H1 (cell line): ENCODE measurements at regions not wholly inside any gene's neighbourhood (a gene's known extent, or its start where the extent isn't known, plus 50 kb on each side); places are given as distances from the start of the nearest gene placed in this dataset.

Source experiments
- CTCF ChIA-PET: fragments of 300-600 bp; sonication (Branson Sonifier 250); formaldehyde crosslinking; loops from one replicate; lab custom pipeline; 2021; ENCODE audit not compliant: partially characterized antibody; lab: Charles Lee
- POLR2A ChIA-PET: fragments of 300-600 bp; sonication (Branson Sonifier 250); formaldehyde crosslinking; loops from one replicate; lab custom pipeline; 2021; ENCODE audit warnings: inconsistent platforms; ENCODE audit not compliant: partially characterized antibody; lab: Charles Lee
- DNase-seq, 2 experiments: peaks; one replicate each; pipeline versions ENCODE4 v3.0.0 to v3.0.0-alpha.2; 2010 to 2022; ENCODE audit warnings: low spot score in 2 of 2, low read depth in 1 of 2, mixed read lengths in 1 of 2
- FAIRE-seq: peaks from 2 replicates; lab custom pipeline; 2011; peaks lifted over from hg19 to GRCh38; lab: Jason Lieb, UNC
- H2AFZ ChIP-seq: 2 replicates; pipeline ENCODE4 v1.8.1; 2012; ENCODE audit warnings: low read length, inconsistent platforms
- H2AK5ac ChIP-seq: 2 replicates; pipeline ENCODE4 v1.6.1; 2013; ENCODE audit warnings: low read depth, low read length
- H2BK120ac ChIP-seq: replicated peaks from 2 replicates; pipeline ENCODE3; 2013; ENCODE audit warnings: low read depth, low read length, inconsistent platforms
- H2BK12ac ChIP-seq: 2 replicates; pipeline ENCODE4 v1.6.1; 2013; ENCODE audit warnings: low read depth, low read length
- H2BK15ac ChIP-seq: 2 replicates; pipeline ENCODE4 v1.6.1; 2013; ENCODE audit warnings: low read length
- H2BK20ac ChIP-seq: 2 replicates; pipeline ENCODE4 v1.6.1; 2013; ENCODE audit warnings: low read length
- H2BK5ac ChIP-seq: 2 replicates; pipeline ENCODE4 v1.6.1; 2013; ENCODE audit warnings: low read depth, low read length
- H3K14ac ChIP-seq: 2 replicates; pipeline ENCODE4 v1.6.1; 2013; ENCODE audit warnings: inconsistent platforms; ENCODE audit not compliant: insufficient read length
- H3K18ac ChIP-seq: 2 replicates; pipeline ENCODE4 v1.6.1; 2013; ENCODE audit warnings: low read length; ENCODE audit errors: extremely low read depth
- H3K23ac ChIP-seq: 2 replicates; pipeline ENCODE4 v1.6.1; 2013; ENCODE audit warnings: inconsistent platforms; ENCODE audit not compliant: insufficient read length
- H3K23me2 ChIP-seq: 2 replicates; pipeline ENCODE4 v1.6.1; 2013; ENCODE audit warnings: low read depth, low read length
- H3K27ac ChIP-seq: 2 replicates; pipeline ENCODE4 v1.6.1; 2011; ENCODE audit warnings: low read depth, low read length, inconsistent platforms
- H3K27me3 ChIP-seq, 4 experiments: replicated peaks in 1 of 4; 1 replicate in 1 of 4; 2 replicates in 3 of 4; pipeline versions ENCODE4 v1.6.1 to v1.8.1; 2011 to 2013; ENCODE audit warnings: low read length in 3 of 4, mild to moderate bottlenecking in 3 of 4, inconsistent platforms in 2 of 4, mixed read lengths in 2 of 4, moderate library complexity in 1 of 4; ENCODE audit not compliant: control insufficient read depth in 3 of 4, insufficient read depth in 3 of 4; ENCODE audit errors: extremely low read depth in 1 of 4
- H3K36me3 ChIP-seq, 4 experiments: 2 replicates each; pipeline versions ENCODE4 v1.6.1 to v1.8.1; 2011 to 2013; ENCODE audit warnings: mild to moderate bottlenecking in 4 of 4, low read length in 3 of 4, moderate library complexity in 2 of 4, control low read depth in 1 of 4, inconsistent platforms in 1 of 4; ENCODE audit not compliant: insufficient read depth in 4 of 4, control insufficient read depth in 2 of 4
- H3K4ac ChIP-seq: replicated peaks from 2 replicates; pipeline ENCODE3; 2013; ENCODE audit warnings: low read length, low read depth, mixed read lengths, inconsistent platforms; ENCODE audit not compliant: insufficient read length
- H3K4me1 ChIP-seq, 4 experiments: replicated peaks in 1 of 4; 1 replicate in 1 of 4; 2 replicates in 3 of 4; pipeline versions ENCODE4 v1.6.1 to v1.8.1; 2011 to 2013; ENCODE audit warnings: low read length in 3 of 4, inconsistent platforms in 2 of 4, mixed read lengths in 1 of 4; ENCODE audit not compliant: insufficient read depth in 4 of 4, control insufficient read depth in 3 of 4
- H3K4me2 ChIP-seq, 2 experiments: 2 replicates each; pipeline versions ENCODE4 v1.6.1 to v1.8.1; 2011 to 2013; ENCODE audit warnings: low read depth in 2 of 2, low read length in 2 of 2, control low read depth in 1 of 2, inconsistent platforms in 1 of 2, mild to moderate bottlenecking in 1 of 2; ENCODE audit not compliant: insufficient read depth in 1 of 2
- H3K4me3 ChIP-seq, 4 experiments: fragments of 200-600, 300-600 bp in 1 of 4; sonication (generic), shearing (Covaris generic), sonication (Bioruptor Twin) in 1 of 4; 2 replicates each; pipeline versions ENCODE4 v1.5.1 to v1.8.1; 2011 to 2016; ENCODE audit warnings: low read length in 4 of 4, low read depth in 3 of 4, control low read depth in 2 of 4, inconsistent platforms in 2 of 4, mild to moderate bottlenecking in 2 of 4, mixed read lengths in 1 of 4, moderate library complexity in 1 of 4; ENCODE audit not compliant: insufficient read depth in 2 of 4; ENCODE audit errors: extremely low read depth in 1 of 4
- H3K56ac ChIP-seq: replicated peaks from 2 replicates; pipeline ENCODE3; 2013; ENCODE audit warnings: low read depth, mild to moderate bottlenecking, mixed read lengths, low read length, inconsistent platforms; ENCODE audit not compliant: insufficient read length
- H3K79me1 ChIP-seq: 2 replicates; pipeline ENCODE4 v1.6.1; 2013; ENCODE audit warnings: low read depth, low read length, control low read depth
- H3K79me2 ChIP-seq, 2 experiments: 2 replicates each; pipeline versions ENCODE4 v1.6.1 to v1.8.1; 2012 to 2013; ENCODE audit warnings: low read length in 2 of 2, mild to moderate bottlenecking in 2 of 2, inconsistent platforms in 1 of 2; ENCODE audit not compliant: insufficient read depth in 2 of 2, control insufficient read depth in 1 of 2
- H3K9ac ChIP-seq, 4 experiments: replicated peaks in 1 of 4; 1 replicate in 1 of 4; 2 replicates in 3 of 4; pipeline versions ENCODE4 v1.6.1 to v1.8.1; 2011 to 2013; ENCODE audit warnings: low read depth in 3 of 4, low read length in 3 of 4, control low read depth in 2 of 4, mild to moderate bottlenecking in 2 of 4, moderate library complexity in 2 of 4, inconsistent platforms in 1 of 4; ENCODE audit errors: extremely low read depth in 1 of 4
- H3K9me3 ChIP-seq, 2 experiments: 2 replicates each; pipeline versions ENCODE4 v1.6.1 to v1.8.1; 2012 to 2013; ENCODE audit warnings: mild to moderate bottlenecking in 2 of 2, moderate library complexity in 2 of 2, control low read depth in 1 of 2, inconsistent platforms in 1 of 2, low read depth in 1 of 2, low read length in 1 of 2, mixed read lengths in 1 of 2; ENCODE audit not compliant: insufficient read depth in 2 of 2
- H4K20me1 ChIP-seq, 2 experiments: replicated peaks in 1 of 2; 2 replicates each; pipeline versions ENCODE3 to v1.8.1; 2011 to 2013; ENCODE audit warnings: inconsistent platforms in 2 of 2, low read length in 2 of 2, mild to moderate bottlenecking in 1 of 2; ENCODE audit not compliant: insufficient read depth in 2 of 2, control insufficient read depth in 1 of 2
- H4K5ac ChIP-seq: 2 replicates; pipeline ENCODE4 v1.6.1; 2013; ENCODE audit warnings: low read length, low read depth, mixed read lengths, inconsistent platforms; ENCODE audit not compliant: insufficient read length
- H4K8ac ChIP-seq: 2 replicates; pipeline ENCODE4 v1.8.0; 2013; ENCODE audit warnings: mild to moderate bottlenecking, moderate library complexity, low read length, inconsistent platforms; ENCODE audit not compliant: insufficient read depth; ENCODE audit errors: extremely low read depth
- H4K91ac ChIP-seq: replicated peaks from 2 replicates; pipeline ENCODE3; 2013; ENCODE audit warnings: low read length, mixed read lengths, inconsistent platforms; ENCODE audit not compliant: insufficient read length
- CEBPB ChIP-seq: IDR thresholded peaks from 2 replicates; pipeline ENCODE4 v1.6.1; 2012; ENCODE audit warnings: low read depth, low read length
- EP300 ChIP-seq, 2 experiments: IDR thresholded peaks; 1 replicate in 1 of 2; 2 replicates in 1 of 2; pipeline ENCODE4 v1.6.1; 2011 to 2012; ENCODE audit warnings: low read depth in 2 of 2, low read length in 2 of 2, mild to moderate bottlenecking in 2 of 2, borderline replicate concordance in 1 of 2, inconsistent platforms in 1 of 2, moderate library complexity in 1 of 2
- GTF2F1 ChIP-seq: IDR thresholded peaks from 2 replicates; pipeline ENCODE4 v1.6.1; 2012; ENCODE audit warnings: low read depth, low read length, improper control_type of control experiment, borderline replicate concordance
- HDAC6 ChIP-seq: IDR thresholded peaks from one replicate; pipeline ENCODE4 v1.7.1; 2012; ENCODE audit warnings: low read depth, mild to moderate bottlenecking, inconsistent platforms, low read length, moderate library complexity
- KDM4A ChIP-seq: IDR thresholded peaks from one replicate; pipeline ENCODE4 v1.7.1; 2012; ENCODE audit warnings: low read depth, mild to moderate bottlenecking, moderate library complexity, low read length, inconsistent platforms; ENCODE audit not compliant: severe bottlenecking
- KDM5A ChIP-seq: fragments of 200-600 bp; IDR thresholded peaks from 2 replicates; pipeline ENCODE4 v1.7.1; 2012; ENCODE audit warnings: mild to moderate bottlenecking, low read length, inconsistent platforms, mixed read lengths
- POLR2A ChIP-seq, 2 experiments: IDR thresholded peaks; 1 replicate in 1 of 2; 2 replicates in 1 of 2; pipeline ENCODE4 v1.6.1; 2011; ENCODE audit warnings: low read depth in 2 of 2, low read length in 2 of 2, mild to moderate bottlenecking in 2 of 2; ENCODE audit errors: control extremely low read depth in 1 of 2
- RNF2 ChIP-seq: fragments of 200-900, 300-1000 bp; sonication (generic); IDR thresholded peaks from 2 replicates; pipeline ENCODE4 v1.7.1; 2016; ENCODE audit warnings: borderline replicate concordance, low read depth, mild to moderate bottlenecking, antibody characterized with exemption, low read length; ENCODE audit not compliant: poor library complexity, severe bottlenecking; ENCODE audit errors: missing control alignments
- SIX5 ChIP-seq: IDR thresholded peaks from 2 replicates; pipeline ENCODE4 v1.6.1; 2011; ENCODE audit warnings: mild to moderate bottlenecking, low read depth, low read length
- SP2 ChIP-seq: IDR thresholded peaks from 2 replicates; pipeline ENCODE4 v1.6.1; 2012; ENCODE audit warnings: mild to moderate bottlenecking, low read length, inconsistent platforms
- TAF1 ChIP-seq: IDR thresholded peaks from 2 replicates; pipeline ENCODE4 v1.6.1; 2011; ENCODE audit warnings: mild to moderate bottlenecking, low read depth, low read length
- TAF7 ChIP-seq: optimal IDR thresholded peaks from 2 replicates; pipeline ENCODE3; 2011; ENCODE audit warnings: low read depth, mild to moderate bottlenecking, inconsistent platforms, low read length, moderate library complexity, borderline replicate concordance
- WGBS, 2 experiments: shearing (Covaris generic) in 1 of 2; methylation state at CpG; one replicate each; pipeline versions ENCODE4 v1.1.6 to v1.1.7; 2013 to 2015; ENCODE audit warnings: low lambda C conversion rate in 2 of 2, mixed read lengths in 2 of 2, inconsistent platforms in 1 of 2, low coverage in 1 of 2, missing lambda C conversion rate in 1 of 2; ENCODE audit not compliant: insufficient replicate concordance in 2 of 2, insufficient coverage in 1 of 2, insufficient read length in 1 of 2; ENCODE audit errors: extremely low coverage in 1 of 2, missing lambda C conversion rate in 1 of 2; 5-methylcytosine and 5-hydroxymethylcytosine counted together

DNA sequence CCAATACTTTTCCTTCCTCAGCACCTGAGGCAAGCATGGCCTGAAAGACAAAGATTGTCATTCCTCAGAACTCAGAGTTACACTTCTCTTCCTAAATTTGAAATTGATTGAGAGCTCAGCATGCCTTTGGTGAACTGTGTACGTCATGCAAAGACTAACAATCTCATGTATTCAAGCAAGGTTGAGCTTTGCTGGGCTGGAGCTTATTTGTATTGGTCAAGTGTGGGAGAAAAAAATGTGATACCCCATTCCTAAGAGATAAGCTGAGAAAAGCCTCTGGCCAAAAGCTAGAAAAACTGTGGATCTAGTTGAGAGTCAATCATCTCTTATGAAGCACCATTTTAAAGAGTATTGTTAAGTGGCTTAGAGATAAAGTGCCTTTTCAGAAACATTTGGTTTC, 392.2 kb downstream of the RASEF start (continued):
- no peak for TF ChIP-seq POLR2A (IDR thresholded peaks at IDR 0.05; ENCODE audit: control extremely low read depth in 1 of 2, low read depth in 2 of 2, low read length in 2 of 2)

- H2BK120ac ChIP-seq = no peak overlapping the region
- H3K9ac ChIP-seq = no peak overlapping the region
- no peak overlapping the region for H3K14ac ChIP-seq
- H3K36me3 ChIP-seq = no peaks in the 10 kb centered on the region
- no peak overlapping the region for H4K8ac ChIP-seq
- FAIRE-seq = no peak
- H3K56ac ChIP-seq = no peak overlapping the region
- DNase-seq = no peak
- no peak overlapping the region for H4K91ac ChIP-seq
- no peak overlapping the region for H3K23ac ChIP-seq
- no peaks in the 10 kb centered on the region for H3K27me3 ChIP-seq
- H3K18ac ChIP-seq = no peak overlapping the region
- no peak overlapping the region for H2BK15ac ChIP-seq
- no peak overlapping the region for H3K4me2 ChIP-seq
- no peak overlapping the region for H2BK20ac ChIP-seq
- H3K9me3 ChIP-seq = no peaks in the 10 kb centered on the region
- ChIA-PET CTCF (interaction anchor here (0.6 to 0.8 kb wide), 3 partner anchors 20 to 91 kb away, joined by 3 read pairs; no protein-coding TSS in a partner anchor), POLR2A (no interaction called here)
- no peak overlapping the region for H2AFZ ChIP-seq
- no peaks in the 10 kb centered on the region for H3K4me1 ChIP-seq
- no peaks in the 10 kb centered on the region for H4K20me1 ChIP-seq
- 100% methylated on average over 1 of the region's 1 CpG; no CpG with 5 or more reads in 1 of the 2 experiments for WGBS, 2 experiments
- no peaks in the 10 kb centered on the region for H3K79me1 ChIP-seq
- no peak overlapping the region for H3K4me3 ChIP-seq
- no peaks in the 10 kb centered on the region for H3K79me2 ChIP-seq
- H4K5ac ChIP-seq = no peak overlapping the region
- no peak overlapping the region for H3K27ac ChIP-seq
- no peak overlapping the region for H2AK5ac ChIP-seq
- no peaks in the 10 kb centered on the region for H3K23me2 ChIP-seq
- H3K4ac ChIP-seq = no peak overlapping the region
- H2BK5ac ChIP-seq = no peak overlapping the region
- no peak overlapping the region for H2BK12ac ChIP-seq
- no peak for TF ChIP-seq GTF2F1
- no peak for TF ChIP-seq TAF1
- TF ChIP-seq EP300 (IDR thresholded peaks at IDR 0.05; ENCODE audit: borderline replicate concordance in 1 of 2, low read depth in 2 of 2, low read length in 2 of 2) = no peak
- TF ChIP-seq SP2 = no peak
- no peak for TF ChIP-seq KDM5A
- TF ChIP-seq KDM4A = no peak
- no peak for TF ChIP-seq TAF7
- no peak for TF ChIP-seq RNF2
- TF ChIP-seq HDAC6 = no peak
- no peak for TF ChIP-seq CEBPB
- no peak for TF ChIP-seq SIX5
Observed at GRCh38 chr9:82673201-82673600, 389.7 kb downstream of the RASEF start.
